Gastroesophageal sphincter (tissue), 4 donors: ENCODE measurements at regions not wholly inside any gene's neighbourhood (a gene's known extent, or its start where the extent isn't known, plus 50 kb on each side); places are given as distances from the start of the nearest gene placed in this dataset.

Experiments used
- ATAC-seq: fragments of 150-250 bp; one replicate; pipeline ENCODE4 v1.9.1; 2016; ENCODE audit warnings: mild to moderate bottlenecking, moderate library complexity
- H3K27ac ChIP-seq, 4 donors: fragments of 200-600 bp; sonication (generic) in 3 of 4; 1 replicate in 3 of 4; 2 replicates in 1 of 4; pipeline ENCODE4 v1.5.1; 2016 to 2019
- H3K27me3 ChIP-seq: fragments of 200-600 bp; sonication (generic); one replicate; pipeline ENCODE4 v1.5.1; 2019
- H3K36me3 ChIP-seq, 2 donors: fragments of 200-600 bp; sonication (generic); one replicate each; pipeline ENCODE4 v1.5.1; 2019; ENCODE audit warnings: control low read depth in 1 of 2
- H3K4me1 ChIP-seq, 3 donors: fragments of 200-600 bp; sonication (generic); 1 replicate in 2 of 3; 2 replicates in 1 of 3; pipeline ENCODE4 v1.5.1; 2016 to 2019; ENCODE audit warnings: control low read depth in 2 of 3
- H3K4me3 ChIP-seq, 2 donors: fragments of 200-600 bp; sonication (generic); one replicate each; pipeline ENCODE4 v1.5.1; 2019; ENCODE audit warnings: mild to moderate bottlenecking in 1 of 2, moderate library complexity in 1 of 2
- H3K9me3 ChIP-seq, 3 donors: fragments of 200-600 bp; sonication (generic); one replicate each; pipeline ENCODE4 v1.5.1; 2017 to 2019; ENCODE audit warnings: control low read depth in 2 of 3
- CTCF ChIP-seq, 4 experiments: fragments of 200-600 bp in 2 of 4; fragments of 450-650 bp in 2 of 4; sonication (generic) in 1 of 4; IDR thresholded peaks; one replicate each; pipeline ENCODE4 v1.5.1; 2017 to 2019; ENCODE audit warnings: antibody characterized with exemption in 4 of 4, mild to moderate bottlenecking in 2 of 4, moderate library complexity in 2 of 4
- EP300 ChIP-seq: sonication (generic); formaldehyde crosslinking; IDR thresholded peaks from one replicate; pipeline ENCODE4 v1.6.1; 2017; ENCODE audit warnings: antibody characterized with exemption, mild to moderate bottlenecking
- POLR2A ChIP-seq, 2 donors: fragments of 450-650 bp; IDR thresholded peaks; one replicate each; pipeline ENCODE4 v1.6.1; 2017; ENCODE audit warnings: antibody characterized with exemption in 2 of 2, mild to moderate bottlenecking in 2 of 2, moderate library complexity in 1 of 2
- POLR2AphosphoS5 ChIP-seq: sonication (generic); formaldehyde crosslinking; IDR thresholded peaks from one replicate; pipeline ENCODE4 v1.6.1; 2017; ENCODE audit warnings: antibody characterized with exemption
- WGBS, 2 donors: methylation state at CpG; one replicate each; pipeline ENCODE4 v1.1.5; 2018; ENCODE audit warnings: low coverage in 1 of 2; 5-methylcytosine and 5-hydroxymethylcytosine counted together

- no peak overlapping the region for H3K27ac ChIP-seq
- H3K27me3 ChIP-seq = peaks cover 41% of the 10 kb centered on the region
- no peak overlapping the region for H3K4me3 ChIP-seq
- no peaks in the 10 kb centered on the region for H3K4me1 ChIP-seq
- TF ChIP-seq CTCF (IDR thresholded peaks at IDR 0.05) (no peak), POLR2AphosphoS5 (no peak), POLR2A (IDR thresholded peaks at IDR 0.05) (no peak), EP300 (no peak)
- no peak for ATAC-seq
- H3K36me3 ChIP-seq = no peaks in the 10 kb centered on the region
- H3K9me3 ChIP-seq = peaks cover 0 to 11% (median 0%) of the 10 kb centered on the region in 3 donors
- WGBS, 2 donors = 29 to 43% methylated on average over 1 of the region's 1 CpG
Observed at GRCh38 chr22:48963405-48963804, 864.3 kb downstream of the BRD1 start.

- Histone ChIP-seq H3K27ac (no peak overlapping the region), H3K4me3 (no peak overlapping the region), H3K27me3 (peaks cover 40% of the 10 kb centered on the region), H3K9me3 (peaks cover 0 to 6% (median 0%) of the 10 kb centered on the region in 3 donors), H3K36me3 (no peaks in the 10 kb centered on the region), H3K4me1 (no peaks in the 10 kb centered on the region)
- 76% methylated on average over 2 of the region's 2 CpGs for WGBS, 2 donors
- TF ChIP-seq EP300 = no peak
- TF ChIP-seq POLR2AphosphoS5 = no peak
- TF ChIP-seq CTCF (IDR thresholded peaks at IDR 0.05) = no peak
- no peak for TF ChIP-seq POLR2A (IDR thresholded peaks at IDR 0.05)
- ATAC-seq = no peak
Observed at GRCh38 chr22:48961705-48962104, 866.0 kb downstream of the BRD1 start.

GRCh38 chr22:48960980-48961660 is 866.6 kb downstream of the BRD1 start:
- ATAC-seq = no peak
- Histone ChIP-seq H3K4me1 (no peaks in the 10 kb centered on the region), H3K4me3 (no peak overlapping the region), H3K36me3 (no peaks in the 10 kb centered on the region), H3K27me3 (peaks cover 40% of the 10 kb centered on the region), H3K9me3 (peaks cover 0 to under 1% (median 0%) of the 10 kb centered on the region in 3 donors), H3K27ac (no peak overlapping the region)
- TF ChIP-seq POLR2A (IDR thresholded peaks at IDR 0.05) = no peak
- TF ChIP-seq CTCF (IDR thresholded peaks at IDR 0.05) = no peak
- TF ChIP-seq POLR2AphosphoS5 = no peak
- no peak for TF ChIP-seq EP300
- 57 to 63% methylated on average over 6 to 8 of the region's 9 CpGs for WGBS, 2 donors

DNA sequence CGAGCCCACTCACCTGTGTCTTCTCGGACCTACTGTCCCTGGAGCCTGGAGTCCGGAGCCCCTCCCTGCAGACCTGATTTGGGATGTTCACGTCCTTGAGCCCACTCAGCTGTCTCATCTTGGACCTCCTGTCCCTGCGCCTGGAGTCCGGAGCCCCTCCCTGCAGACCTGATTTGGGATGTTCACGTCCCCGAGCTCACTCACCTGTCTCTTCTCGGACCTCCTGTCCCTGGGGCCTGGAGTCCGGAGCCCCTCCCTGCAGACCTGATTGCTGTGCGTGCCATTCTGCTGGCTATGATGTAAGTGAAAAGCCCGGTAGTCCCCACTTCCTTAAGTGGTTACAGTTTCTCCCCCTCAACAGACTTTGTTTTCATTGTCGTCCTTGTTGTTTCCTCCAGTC is 867.1 kb downstream of the BRD1 start:
- Histone ChIP-seq H3K36me3 (no peaks in the 10 kb centered on the region), H3K27ac (no peak overlapping the region), H3K4me3 (no peak overlapping the region), H3K4me1 (no peaks in the 10 kb centered on the region), H3K27me3 (peaks cover 40% of the 10 kb centered on the region), H3K9me3 (no peaks in the 10 kb centered on the region)
- 72 to 75% methylated on average over 5 to 7 of the region's 13 CpGs for WGBS, 2 donors
- no peak for TF ChIP-seq POLR2A (IDR thresholded peaks at IDR 0.05)
- TF ChIP-seq CTCF (IDR thresholded peaks at IDR 0.05) = no peak
- no peak for TF ChIP-seq EP300
- TF ChIP-seq POLR2AphosphoS5 = no peak
- ATAC-seq = no peak

DNA sequence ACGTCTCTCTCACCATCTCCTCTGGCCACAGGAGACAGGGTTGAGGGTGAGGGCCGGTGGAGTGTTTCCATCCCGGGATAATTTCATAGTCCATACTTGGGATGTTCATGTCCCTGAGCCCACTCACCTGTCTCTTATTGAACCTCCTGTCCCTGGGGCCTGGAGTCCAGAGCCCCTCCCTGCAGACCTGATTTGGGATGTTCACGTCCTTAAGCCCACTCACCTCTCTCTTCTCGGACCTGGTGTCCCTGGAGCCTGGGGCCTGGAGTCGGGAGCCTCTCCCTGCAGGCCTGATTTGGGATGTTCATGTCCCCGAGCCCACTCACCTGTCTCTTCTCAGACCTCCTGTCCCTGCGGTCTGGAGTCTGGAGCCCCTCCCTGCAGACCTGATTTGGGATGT is 868.2 kb downstream of the BRD1 start:
- 84 to 100% methylated on average over 3 to 5 of the region's 8 CpGs for WGBS, 2 donors
- TF ChIP-seq POLR2AphosphoS5 (no peak), EP300 (no peak)
- no peak overlapping the region for H3K4me3 ChIP-seq
- H3K27ac ChIP-seq = no peak overlapping the region
- no peaks in the 10 kb centered on the region for H3K9me3 ChIP-seq
- no peaks in the 10 kb centered on the region for H3K4me1 ChIP-seq
- H3K36me3 ChIP-seq = no peaks in the 10 kb centered on the region
- H3K27me3 ChIP-seq = peaks cover 46% of the 10 kb centered on the region
- ATAC-seq = no peak
